Activated naive CD8-positive, alpha-beta T cell treated with anti-CD3 and anti-CD28 coated beads for 36 hours (primary cell): ENCODE measurements at regions not wholly inside any gene's neighbourhood (a gene's known extent, or its start where the extent isn't known, plus 50 kb on each side); places are given as distances from the start of the nearest gene placed in this dataset.
A peak's percentile ranks its signal among the peaks of the same experiment; 100 is the strongest.
"Not testable (repeated sequence)": the region's sequence is repeated elsewhere in the genome, so short reads cannot be mapped to it uniquely, and the experiment has no call there.

Source experiments
- DNase-seq: peaks from one replicate; pipeline ENCODE4 v3.0.0; 2021
- H3K27ac Mint-ChIP-seq: one replicate; pipeline ENCODE4 v1.8.0; 2022; ENCODE audit warnings: mild to moderate bottlenecking, moderate library complexity, mixed read lengths
- H3K27me3 Mint-ChIP-seq: one replicate; pipeline ENCODE4 v1.8.0; 2022; ENCODE audit warnings: mild to moderate bottlenecking, mixed read lengths
- H3K36me3 Mint-ChIP-seq: one replicate; pipeline ENCODE4 v1.8.0; 2021; ENCODE audit warnings: mild to moderate bottlenecking, mixed read lengths
- H3K4me1 Mint-ChIP-seq: one replicate; pipeline ENCODE4 v1.8.0; 2021; ENCODE audit warnings: mixed read lengths
- H3K4me3 Mint-ChIP-seq: one replicate; pipeline ENCODE4 v1.8.0; 2022; ENCODE audit warnings: mild to moderate bottlenecking, moderate library complexity, mixed read lengths
- H3K9me3 Mint-ChIP-seq: one replicate; pipeline ENCODE4 v1.8.0; 2022; ENCODE audit warnings: mixed read lengths

GRCh38 chr12:47367912-47368537 is 288.3 kb upstream of the AMIGO2 start:
- no peak for DNase-seq
- H3K27me3 Mint-ChIP-seq, result no peaks in the 10 kb centered on the region
- H3K9me3 Mint-ChIP-seq, result peaks cover 10% of the 10 kb centered on the region
- H3K27ac Mint-ChIP-seq, result no peak overlapping the region
- peaks cover 11% of the 10 kb centered on the region for H3K4me1 Mint-ChIP-seq
- no peak overlapping the region for H3K4me3 Mint-ChIP-seq
- H3K36me3 Mint-ChIP-seq, result peaks cover 22% of the 10 kb centered on the region

- Mint-ChIP-seq H3K36me3 (peaks cover 14% of the 10 kb centered on the region), H3K4me1 (peaks cover 18% of the 10 kb centered on the region)
Observed at GRCh38 chr12:47366579-47366978, 286.8 kb upstream of the AMIGO2 start.

GRCh38 chr12:47366157-47366556 is 286.4 kb upstream of the AMIGO2 start:
- Mint-ChIP-seq H3K36me3 (peaks cover 13% of the 10 kb centered on the region), H3K4me1 (peaks cover 22% of the 10 kb centered on the region), H3K9me3 (peaks cover 6% of the 10 kb centered on the region), H3K27ac (no peak overlapping the region), H3K27me3 (no peaks in the 10 kb centered on the region), H3K4me3 (no peak overlapping the region)
- DNase-seq, result no peak

More at GRCh38 chr12:47366579-47366978, 286.8 kb upstream of the AMIGO2 start:
- no peak overlapping the region for H3K27ac Mint-ChIP-seq
- H3K4me3 Mint-ChIP-seq, result no peak overlapping the region
- H3K27me3 Mint-ChIP-seq, result no peaks in the 10 kb centered on the region
- peaks cover 6% of the 10 kb centered on the region for H3K9me3 Mint-ChIP-seq
- no peak for DNase-seq

- Mint-ChIP-seq H3K4me3 (peak overlapping the region; percentile 56), H3K36me3 (peaks cover 11% of the 10 kb centered on the region), H3K4me1 (peaks cover 26% of the 10 kb centered on the region)
- H3K9me3 Mint-ChIP-seq, H3K27ac Mint-ChIP-seq, DNase-seq, H3K27me3 Mint-ChIP-seq: not testable (repeated sequence)
Observed at GRCh38 chr12:47365443-47366076, 285.8 kb upstream of the AMIGO2 start.

- Mint-ChIP-seq H3K36me3 (peaks cover 12% of the 10 kb centered on the region), H3K4me3 (no peak overlapping the region), H3K27ac (peak overlapping the region; percentile 50)
Observed at GRCh38 chr12:47364261-47364660, 284.5 kb upstream of the AMIGO2 start.

GRCh38 chr12:47362126-47362705 is 282.5 kb upstream of the AMIGO2 start:
- DNase-seq, result no peak
- H3K9me3 Mint-ChIP-seq, result peaks cover 14% of the 10 kb centered on the region
- H3K36me3 Mint-ChIP-seq, result peaks cover 25% of the 10 kb centered on the region
- H3K4me3 Mint-ChIP-seq, result peak overlapping the region; percentile 73
- H3K4me1 Mint-ChIP-seq, result peaks cover 43% of the 10 kb centered on the region
- H3K27me3 Mint-ChIP-seq, result no peaks in the 10 kb centered on the region
- H3K27ac Mint-ChIP-seq, result peak overlapping the region; percentile 94

More at GRCh38 chr12:47364261-47364660, 284.5 kb upstream of the AMIGO2 start:
- DNase-seq, result no peak
- Mint-ChIP-seq H3K9me3 (peaks cover 6% of the 10 kb centered on the region), H3K4me1 (peaks cover 35% of the 10 kb centered on the region), H3K27me3 (no peaks in the 10 kb centered on the region)

- H3K27me3 Mint-ChIP-seq, result no peaks in the 10 kb centered on the region
- DNase-seq, result peak; percentile 49
- H3K27ac Mint-ChIP-seq, result peak overlapping the region; percentile 94
- H3K4me3 Mint-ChIP-seq, result peak overlapping the region; percentile 70
- H3K36me3 Mint-ChIP-seq, result peaks cover 32% of the 10 kb centered on the region
- peaks cover 49% of the 10 kb centered on the region for H3K4me1 Mint-ChIP-seq
- peaks cover 17% of the 10 kb centered on the region for H3K9me3 Mint-ChIP-seq
Observed at GRCh38 chr12:47361389-47362021, 281.7 kb upstream of the AMIGO2 start.

- Mint-ChIP-seq H3K9me3 (peaks cover 17% of the 10 kb centered on the region), H3K36me3 (peaks cover 34% of the 10 kb centered on the region), H3K4me3 (peak overlapping the region; percentile 70), H3K27ac (peak overlapping the region; percentile 94), H3K4me1 (peaks cover 55% of the 10 kb centered on the region), H3K27me3 (no peaks in the 10 kb centered on the region)
- no peak for DNase-seq
Observed at GRCh38 chr12:47360771-47361388, 281.1 kb upstream of the AMIGO2 start.

GRCh38 chr12:47360093-47360480 is 280.3 kb upstream of the AMIGO2 start:
- Mint-ChIP-seq H3K4me1 (peaks cover 61% of the 10 kb centered on the region), H3K27me3 (no peaks in the 10 kb centered on the region), H3K27ac (peak overlapping the region; percentile 94), H3K4me3 (peak overlapping the region; percentile 70), H3K9me3 (peaks cover 17% of the 10 kb centered on the region), H3K36me3 (peaks cover 38% of the 10 kb centered on the region)
- DNase-seq, result no peak

- H3K27ac Mint-ChIP-seq, result peak overlapping the region; percentile 94
- peaks cover 65% of the 10 kb centered on the region for H3K4me1 Mint-ChIP-seq
- peak overlapping the region; percentile 29 for H3K4me3 Mint-ChIP-seq
Observed at GRCh38 chr12:47359310-47360092, 279.7 kb upstream of the AMIGO2 start.

GRCh38 chr12:47357006-47357405 is 277.2 kb upstream of the AMIGO2 start:
- Mint-ChIP-seq H3K4me1 (peaks cover 71% of the 10 kb centered on the region), H3K36me3 (peaks cover 47% of the 10 kb centered on the region), H3K9me3 (peaks cover 23% of the 10 kb centered on the region), H3K4me3 (peak overlapping the region; percentile 69), H3K27ac (peak overlapping the region; percentile 96)
- not testable (repeated sequence) for H3K27me3 Mint-ChIP-seq, DNase-seq

More at GRCh38 chr12:47359310-47360092, 279.7 kb upstream of the AMIGO2 start:
- Mint-ChIP-seq H3K9me3 (peaks cover 17% of the 10 kb centered on the region), H3K36me3 (peaks cover 39% of the 10 kb centered on the region), H3K27me3 (no peaks in the 10 kb centered on the region)
- no peak for DNase-seq

- no peaks in the 10 kb centered on the region for H3K27me3 Mint-ChIP-seq
- H3K27ac Mint-ChIP-seq, result peak overlapping the region; percentile 96
- peak overlapping the region; percentile 69 for H3K4me3 Mint-ChIP-seq
- peaks cover 23% of the 10 kb centered on the region for H3K9me3 Mint-ChIP-seq
- DNase-seq, result no peak
- peaks cover 49% of the 10 kb centered on the region for H3K36me3 Mint-ChIP-seq
- peaks cover 70% of the 10 kb centered on the region for H3K4me1 Mint-ChIP-seq
Observed at GRCh38 chr12:47356129-47356700, 276.5 kb upstream of the AMIGO2 start.

GRCh38 chr12:47353508-47353907 is 273.7 kb upstream of the AMIGO2 start:
- peaks cover 17% of the 10 kb centered on the region for H3K9me3 Mint-ChIP-seq
- peaks cover 42% of the 10 kb centered on the region for H3K36me3 Mint-ChIP-seq
- peaks cover 81% of the 10 kb centered on the region for H3K4me1 Mint-ChIP-seq
- H3K27me3 Mint-ChIP-seq, result no peaks in the 10 kb centered on the region
- DNase-seq, result no peak
- H3K27ac Mint-ChIP-seq, result peak overlapping the region; percentile 86
- H3K4me3 Mint-ChIP-seq, result peak overlapping the region; percentile 76

GRCh38 chr12:47352067-47352466 is 272.3 kb upstream of the AMIGO2 start:
- Mint-ChIP-seq H3K27me3 (no peaks in the 10 kb centered on the region), H3K4me3 (peak overlapping the region; percentile 57), H3K9me3 (peaks cover 11% of the 10 kb centered on the region)

More at GRCh38 chr12:47352067-47352466, 272.3 kb upstream of the AMIGO2 start:
- Mint-ChIP-seq H3K27ac (peak overlapping the region; percentile 94), H3K36me3 (peaks cover 30% of the 10 kb centered on the region), H3K4me1 (peaks cover 75% of the 10 kb centered on the region)
- no peak for DNase-seq
